ENCODE measurements at regions not wholly inside any gene's neighbourhood (a gene's known extent, or its start where the extent isn't known, plus 50 kb on each side); places are given as distances from the start of the nearest gene placed in this dataset.

DNA sequence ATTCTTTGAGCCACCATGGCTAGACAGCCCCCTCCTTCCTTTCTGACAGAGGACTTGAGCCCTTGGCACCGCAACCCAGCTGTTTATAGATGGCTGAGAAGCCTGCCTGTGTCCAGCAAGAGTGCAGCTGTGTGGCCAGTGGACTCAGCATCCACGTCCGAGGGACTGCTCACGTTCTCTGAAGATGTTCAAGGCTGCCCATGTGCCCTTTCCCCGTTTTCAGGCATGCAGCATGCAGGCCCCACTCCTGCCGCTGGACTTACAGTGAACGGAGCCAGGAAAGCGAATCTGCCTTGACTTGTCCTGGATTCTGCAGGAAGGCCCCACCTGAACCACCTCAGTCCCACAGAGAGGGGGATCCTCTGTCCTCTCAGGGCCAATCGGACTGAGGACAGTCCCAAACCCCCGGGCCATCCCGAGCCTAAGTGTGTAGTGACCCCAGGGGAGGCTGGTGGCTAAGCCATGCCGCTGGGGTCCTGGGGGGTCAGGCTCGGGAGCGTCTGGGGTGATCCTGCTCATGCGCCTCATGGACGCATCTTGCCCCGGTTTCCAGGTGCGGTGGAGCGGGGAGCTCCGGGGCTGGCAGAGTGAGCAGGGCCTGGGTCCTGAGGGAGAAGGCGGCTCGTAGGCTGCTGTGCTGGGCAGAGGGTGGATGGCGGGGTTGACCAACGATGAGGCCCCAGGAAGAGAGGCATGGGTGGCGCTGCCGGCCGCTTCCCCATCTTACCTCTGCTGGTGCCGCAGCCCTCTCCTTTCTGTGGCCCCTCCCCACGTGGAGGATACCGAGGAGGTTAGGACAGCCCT is 170.7 kb downstream of the CTTN start:
- H3K4me3 ChIP-seq: no peak overlapping the region
- H4K20me1 ChIP-seq: no peaks in the 10 kb centered on the region
- no peak overlapping the region for H3K9ac ChIP-seq
- no peaks in the 10 kb centered on the region for H3K27me3 ChIP-seq
- H3K4me2 ChIP-seq: peak overlapping the region; percentile 63
- peaks cover 8% of the 10 kb centered on the region; the same call in 1 of the 2 replicates for H3K9me3 ChIP-seq
- H3K27ac ChIP-seq: no peak overlapping the region
- TF ChIP-seq Cebpa-rat (IDR thresholded peaks at IDR 0.05): no peak
- peaks cover 14% of the 10 kb centered on the region for H3K4me1 ChIP-seq
- H3K36me3 ChIP-seq: no peaks in the 10 kb centered on the region

DNA sequence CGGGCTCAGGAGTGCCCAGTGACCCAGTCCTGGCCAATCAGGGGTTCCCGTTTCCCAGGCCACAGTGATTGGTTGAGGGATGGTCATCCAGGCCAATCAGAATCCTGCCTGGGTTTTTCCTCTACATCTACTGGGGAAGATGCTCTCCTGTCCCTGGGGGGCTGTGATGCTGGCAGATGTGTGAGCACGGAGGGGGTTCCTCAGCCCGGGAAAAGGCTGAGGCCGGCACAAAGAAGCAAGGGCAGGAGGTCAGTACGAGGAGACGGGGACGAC is 171.2 kb downstream of the CTTN start:
- Histone ChIP-seq H3K4me2 (no peak overlapping the region), H3K36me3 (no peaks in the 10 kb centered on the region), H4K20me1 (no peaks in the 10 kb centered on the region), H3K9ac (no peak overlapping the region), H3K27me3 (no peaks in the 10 kb centered on the region), H3K9me3 (peaks cover 8% of the 10 kb centered on the region; the same call in 1 of the 2 replicates), H3K4me1 (peaks cover 14% of the 10 kb centered on the region), H3K27ac (no peak overlapping the region), H3K4me3 (no peak overlapping the region)
- TF ChIP-seq Cebpa-rat (IDR thresholded peaks at IDR 0.05): no peak

DNA sequence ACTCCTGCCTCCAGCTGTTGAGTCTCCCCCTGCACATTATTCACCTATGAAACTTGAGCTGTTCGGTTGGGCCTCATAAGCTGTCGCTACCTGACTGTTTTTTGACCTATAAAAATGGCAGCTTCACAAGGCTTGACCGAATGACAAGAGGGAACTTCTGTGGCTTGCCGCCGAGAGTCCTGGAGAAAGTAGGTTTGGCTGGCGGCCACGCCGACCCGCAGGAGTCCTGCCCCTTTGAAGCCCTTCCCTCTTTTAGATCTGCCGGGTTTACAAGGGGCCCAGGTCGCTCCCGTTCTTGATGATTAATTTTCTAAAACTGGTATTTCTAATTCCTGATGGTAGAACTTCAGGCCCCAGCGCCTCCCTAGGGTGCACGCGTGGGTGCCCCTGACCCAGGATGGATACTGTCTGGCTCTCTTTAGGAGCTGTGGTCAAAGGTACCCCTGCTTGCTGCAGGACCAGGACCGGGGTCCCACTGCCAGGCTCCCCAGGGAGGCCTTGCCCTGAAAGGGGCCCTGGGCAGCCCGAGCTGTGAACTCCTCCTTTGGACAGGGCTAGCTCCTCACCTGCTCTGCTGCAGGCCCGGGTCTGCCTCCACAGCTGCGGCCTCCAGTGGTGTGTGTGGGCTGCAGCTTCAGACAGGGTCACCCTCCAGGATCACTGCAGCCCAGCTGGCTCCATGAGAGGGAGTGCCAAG is 171.8 kb downstream of the CTTN start:
- Histone ChIP-seq H3K4me1 (peaks cover 14% of the 10 kb centered on the region), H3K9ac (no peak overlapping the region), H3K4me3 (no peak overlapping the region), H4K20me1 (no peaks in the 10 kb centered on the region), H3K27me3 (no peaks in the 10 kb centered on the region), H3K27ac (no peak overlapping the region), H3K36me3 (no peaks in the 10 kb centered on the region), H3K9me3 (peaks cover 8% of the 10 kb centered on the region; the same call in 1 of the 2 replicates), H3K4me2 (no peak overlapping the region)
- no peak for TF ChIP-seq Cebpa-rat (IDR thresholded peaks at IDR 0.05)

DNA sequence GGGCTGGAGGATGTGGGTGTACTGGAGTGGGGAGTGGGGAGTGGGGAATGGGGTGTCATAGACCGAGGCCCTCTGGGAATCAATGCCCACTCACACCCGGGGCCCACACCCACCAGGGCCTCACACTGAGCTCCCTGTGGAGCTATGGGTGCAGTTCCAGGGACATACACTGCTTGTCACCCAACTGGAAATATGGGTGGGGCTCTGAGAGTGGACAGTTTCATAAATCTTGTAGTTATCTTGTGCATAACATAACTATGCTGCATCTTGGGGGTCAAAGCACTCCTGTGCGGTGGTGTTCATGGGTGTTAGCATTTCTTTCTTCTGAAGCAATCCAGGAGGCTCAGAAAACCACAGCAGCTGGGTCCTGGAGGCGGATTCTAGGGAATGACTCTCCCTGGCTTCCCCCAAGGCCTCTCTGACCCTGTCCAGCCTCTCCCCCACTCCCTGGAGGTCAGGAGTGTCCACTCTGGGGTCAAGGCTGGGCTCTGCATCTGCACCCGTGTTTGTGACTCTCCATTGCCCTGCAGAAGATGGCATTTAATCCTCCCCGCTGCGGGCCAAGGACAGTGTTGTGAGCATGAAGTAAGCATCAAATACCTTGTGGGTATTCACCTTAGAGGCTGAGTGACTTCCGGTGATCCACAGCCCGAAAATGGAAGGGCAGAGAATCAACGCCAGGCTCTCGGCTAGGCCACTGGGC is 172.5 kb downstream of the CTTN start:
- TF ChIP-seq Cebpa-rat (IDR thresholded peaks at IDR 0.05): no peak
- Histone ChIP-seq H3K27me3 (no peaks in the 10 kb centered on the region), H3K4me2 (no peak overlapping the region), H3K9me3 (peaks cover 6% of the 10 kb centered on the region; the same call in 1 of the 2 replicates), H4K20me1 (no peaks in the 10 kb centered on the region), H3K27ac (no peak overlapping the region), H3K4me3 (no peak overlapping the region), H3K9ac (no peak overlapping the region), H3K4me1 (peaks cover 14% of the 10 kb centered on the region), H3K36me3 (no peaks in the 10 kb centered on the region)

DNA sequence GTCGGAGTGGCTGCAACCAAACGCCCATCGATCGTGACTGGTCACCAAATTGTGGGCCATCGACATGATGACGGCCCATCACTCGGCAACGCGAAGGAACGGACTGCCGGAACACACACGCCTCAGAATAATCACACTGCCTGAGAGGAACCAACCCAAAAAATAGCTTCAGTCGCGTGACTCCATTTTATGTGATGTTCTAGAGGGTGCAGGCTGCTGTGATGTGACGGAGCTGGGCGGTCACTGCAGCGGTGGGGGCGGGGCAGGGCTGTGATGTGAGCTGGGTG is 174.6 kb downstream of the CTTN start:
- no peak overlapping the region for H3K9ac ChIP-seq
- no peak overlapping the region for H3K27ac ChIP-seq
- H3K27me3 ChIP-seq: no peaks in the 10 kb centered on the region; the same call in 1 of the 2 replicates
- H4K20me1 ChIP-seq: peaks cover under 1% of the 10 kb centered on the region; the same call in 1 of the 2 replicates
- no peaks in the 10 kb centered on the region for H3K36me3 ChIP-seq
- peaks cover 15% of the 10 kb centered on the region for H3K4me1 ChIP-seq
- H3K4me3 ChIP-seq: no peak overlapping the region
- H3K4me2 ChIP-seq: no peak overlapping the region
- no peak for TF ChIP-seq Cebpa-rat (IDR thresholded peaks at IDR 0.05)
- no peaks in the 10 kb centered on the region for H3K9me3 ChIP-seq

DNA sequence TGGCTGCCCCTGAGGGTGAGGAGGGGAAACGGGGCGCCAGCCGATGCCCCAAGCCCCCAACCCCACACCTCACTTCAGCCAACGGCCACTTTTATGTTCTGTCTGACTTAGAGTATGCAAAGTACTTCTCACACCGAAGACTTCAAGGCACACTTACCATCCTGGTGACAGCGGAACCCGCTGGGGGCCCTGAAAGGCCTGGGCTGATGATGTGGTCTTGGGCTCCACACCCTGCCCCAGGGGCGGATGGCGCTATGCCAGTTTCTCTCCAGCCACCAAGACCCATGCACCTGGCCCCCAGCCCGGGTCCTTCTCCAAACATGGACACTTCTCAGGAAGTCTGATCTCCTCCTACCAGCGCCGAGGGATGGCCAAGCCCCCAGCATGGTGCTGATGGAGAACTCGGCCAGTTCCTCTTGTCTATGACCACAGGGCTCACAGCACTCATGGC is 175.4 kb downstream of the CTTN start:
- Histone ChIP-seq H3K9me3 (no peaks in the 10 kb centered on the region), H3K9ac (no peak overlapping the region), H3K4me1 (peaks cover 7% of the 10 kb centered on the region), H4K20me1 (peaks cover 5% of the 10 kb centered on the region; the same call in 1 of the 2 replicates), H3K4me2 (no peak overlapping the region), H3K27me3 (no peaks in the 10 kb centered on the region; the same call in 1 of the 2 replicates), H3K36me3 (no peaks in the 10 kb centered on the region), H3K27ac (no peak overlapping the region), H3K4me3 (no peak overlapping the region)
- no peak for TF ChIP-seq Cebpa-rat (IDR thresholded peaks at IDR 0.05)

DNA sequence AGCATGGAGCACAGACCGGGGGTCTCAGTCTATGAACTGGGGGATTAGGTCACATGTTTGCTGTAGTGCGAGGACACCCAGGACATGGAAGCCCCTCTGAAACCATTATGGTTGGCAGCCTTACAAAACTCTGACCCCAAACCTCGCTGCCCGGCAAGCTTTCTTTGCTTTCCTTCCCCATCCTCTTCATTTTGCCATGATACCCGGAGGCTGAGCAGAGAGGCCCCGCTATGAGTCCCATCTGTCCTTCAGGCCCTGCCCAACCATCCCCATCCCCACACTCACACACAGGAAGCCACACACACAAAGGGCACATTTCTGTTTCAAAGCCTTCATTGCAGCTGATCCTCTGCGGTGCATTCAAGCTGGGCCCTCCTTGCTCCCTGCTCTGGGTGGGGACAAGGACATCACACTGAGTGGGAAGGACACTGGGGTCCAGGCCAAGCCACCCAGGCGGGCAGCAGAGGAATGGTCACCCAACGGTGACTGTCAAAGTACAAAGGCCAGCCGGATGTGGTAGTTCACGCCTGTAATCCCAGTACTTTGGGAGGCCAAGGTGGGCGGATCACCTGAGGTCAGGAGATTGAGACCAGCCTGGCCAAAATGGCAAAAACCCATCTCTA is 176.5 kb downstream of the CTTN start:
- no peak overlapping the region for H3K27ac ChIP-seq
- no peak overlapping the region for H3K4me3 ChIP-seq
- no peak overlapping the region for H3K4me2 ChIP-seq
- no peak for TF ChIP-seq Cebpa-rat (IDR thresholded peaks at IDR 0.05)
- H3K9ac ChIP-seq: no peak overlapping the region
- H3K36me3 ChIP-seq: no peaks in the 10 kb centered on the region
- H4K20me1 ChIP-seq: peaks cover 16% of the 10 kb centered on the region; the same call in 1 of the 2 replicates
- H3K4me1 ChIP-seq: peaks cover 5% of the 10 kb centered on the region; the same call in 1 of the 2 replicates
- H3K9me3 ChIP-seq: no peaks in the 10 kb centered on the region
- H3K27me3 ChIP-seq: no peaks in the 10 kb centered on the region; the same call in 1 of the 2 replicates

DNA sequence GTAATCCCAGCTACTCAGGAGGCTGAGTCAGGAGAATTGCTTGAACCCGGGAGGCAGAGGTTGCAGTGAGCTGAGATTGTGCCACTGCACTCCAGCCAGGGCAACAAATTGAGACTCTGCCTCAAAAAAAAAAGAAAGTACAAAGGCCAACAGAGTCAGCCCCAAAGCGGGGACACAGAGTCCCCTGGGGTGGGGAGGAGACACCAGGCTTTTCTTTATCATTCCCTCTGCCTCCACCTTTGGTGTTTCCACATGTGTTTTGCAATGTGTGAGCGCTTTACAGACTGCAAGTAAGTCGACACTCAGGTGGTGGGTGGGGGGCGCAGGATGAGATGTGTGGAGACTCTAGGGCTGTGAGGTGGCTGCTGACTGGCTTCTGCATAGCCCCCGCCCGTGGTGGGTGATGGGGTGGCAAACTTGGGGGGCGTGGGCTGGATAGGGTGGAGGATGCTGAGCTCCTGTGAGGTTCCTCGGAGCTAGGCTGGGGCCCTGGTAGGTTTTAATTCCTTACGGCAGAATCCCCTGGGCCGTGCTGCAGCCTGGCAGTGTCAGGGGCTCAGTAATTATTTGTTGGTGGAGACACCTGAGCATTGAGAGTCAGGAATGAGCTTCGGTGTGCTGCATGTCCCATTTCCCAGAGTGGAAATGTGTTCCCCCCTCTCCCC is 177.2 kb downstream of the CTTN start:
- H3K9me3 ChIP-seq: no peaks in the 10 kb centered on the region
- H3K27ac ChIP-seq: no peak overlapping the region
- H3K36me3 ChIP-seq: no peaks in the 10 kb centered on the region
- peaks cover 5% of the 10 kb centered on the region; the same call in 1 of the 2 replicates for H3K4me1 ChIP-seq
- TF ChIP-seq Cebpa-rat (IDR thresholded peaks at IDR 0.05): no peak
- no peak overlapping the region for H3K9ac ChIP-seq
- H3K4me3 ChIP-seq: no peak overlapping the region
- peaks cover 22% of the 10 kb centered on the region; the same call in 1 of the 2 replicates for H4K20me1 ChIP-seq
- H3K27me3 ChIP-seq: no peaks in the 10 kb centered on the region; the same call in 1 of the 2 replicates
- no peak overlapping the region for H3K4me2 ChIP-seq

DNA sequence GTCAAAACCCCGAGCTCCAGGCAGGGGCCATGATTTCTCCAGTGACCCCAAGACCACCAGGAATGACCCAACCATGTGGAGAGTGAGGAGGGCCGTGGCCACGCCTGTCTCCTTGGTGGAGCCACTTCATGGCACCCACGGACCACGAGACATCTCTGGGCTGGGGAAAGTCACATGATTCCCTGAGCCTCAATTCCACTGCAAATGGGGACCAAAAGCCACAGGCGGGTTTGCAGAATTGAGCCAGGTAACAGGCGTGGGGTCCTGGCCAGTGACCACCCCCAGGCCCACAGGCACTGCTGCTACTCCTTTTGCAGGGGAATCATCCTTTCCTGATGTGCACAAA is 178.9 kb downstream of the CTTN start:
- Histone ChIP-seq H3K27me3 (no peaks in the 10 kb centered on the region; the same call in 1 of the 2 replicates), H3K4me2 (no peak overlapping the region), H3K27ac (no peak overlapping the region), H3K4me3 (no peak overlapping the region), H3K4me1 (peaks cover 5% of the 10 kb centered on the region; the same call in 1 of the 2 replicates), H3K9me3 (no peaks in the 10 kb centered on the region), H3K9ac (no peak overlapping the region), H3K36me3 (no peaks in the 10 kb centered on the region), H4K20me1 (peaks cover 33% of the 10 kb centered on the region; the same call in 1 of the 2 replicates)
- no peak for TF ChIP-seq Cebpa-rat (IDR thresholded peaks at IDR 0.05)

Measured in BLaER1 (cell line).